Smooth muscle cell of the brain vasculature (primary cell): ENCODE measurements at regions not wholly inside any gene's neighbourhood (a gene's known extent, or its start where the extent isn't known, plus 50 kb on each side); places are given as distances from the start of the nearest gene placed in this dataset.

Source experiments
- DNase-seq: peaks from one replicate; pipeline ENCODE4 v3.0.0-alpha.2; 2012; ENCODE audit warnings: low read depth, low spot score

DNA sequence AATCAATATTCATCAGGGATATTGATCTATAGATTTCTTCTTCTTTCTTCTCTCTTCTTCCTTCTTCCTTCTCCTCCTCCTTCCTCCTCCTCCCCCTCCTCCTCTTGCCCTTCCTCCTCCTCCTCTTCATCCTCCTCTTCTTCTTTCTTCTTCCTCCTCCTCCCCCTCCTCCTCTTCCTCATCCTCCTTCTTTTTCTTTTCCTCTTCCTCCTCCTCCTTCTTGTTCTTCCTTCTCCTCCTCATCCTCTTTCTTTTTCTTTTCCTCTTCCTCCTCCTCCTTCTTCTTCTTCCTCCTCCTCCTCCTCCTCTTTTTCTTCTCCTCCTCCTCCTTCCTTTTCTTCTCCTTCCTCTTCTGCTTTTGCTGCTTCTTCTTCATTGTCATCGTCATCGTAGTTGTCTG, 52.4 kb upstream of the SERINC1 start:
- DNase-seq = no peak

GRCh38 chr6:122530440-122531046, 58.9 kb upstream of the SERINC1 start:
- peak; percentile 37 for DNase-seq

DNA sequence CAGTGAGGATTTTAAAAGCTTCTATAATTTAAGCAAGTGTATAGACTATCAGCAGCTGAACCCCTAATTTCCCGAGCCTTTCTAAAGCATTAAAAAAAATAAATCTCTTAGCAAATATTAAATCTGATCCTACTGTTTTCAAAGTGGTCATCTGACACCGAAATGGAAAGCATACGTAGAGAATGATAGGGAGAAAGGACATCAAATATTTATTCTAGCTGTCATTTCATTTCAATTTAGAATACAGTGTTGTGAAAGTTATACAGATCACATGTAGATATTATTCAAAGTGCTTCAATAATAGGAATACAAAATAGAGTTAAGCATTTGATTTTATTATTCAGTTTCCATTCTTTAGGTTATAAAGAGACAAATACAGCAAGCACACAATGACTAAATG, 61.9 kb upstream of the PKIB start:
- no peak for DNase-seq

DNA sequence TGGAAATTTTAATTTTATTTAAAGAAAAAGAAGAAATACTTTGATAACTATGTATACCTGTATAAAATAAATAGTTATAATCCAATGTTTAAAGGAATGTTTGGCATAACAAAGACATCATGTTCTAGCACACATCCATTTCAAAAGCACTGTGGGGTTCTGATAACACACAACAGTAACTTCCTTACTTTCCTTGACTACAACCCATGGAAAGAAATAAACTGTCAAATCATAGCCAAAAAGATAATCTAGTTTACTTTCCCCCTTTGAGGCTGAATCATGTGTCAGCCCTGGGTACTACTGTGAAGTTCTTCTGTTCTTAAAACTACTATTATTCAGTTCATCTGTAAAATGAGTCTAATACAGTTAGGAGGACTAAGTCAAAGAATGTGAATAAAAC, 61.4 kb upstream of the PKIB start:
- no peak for DNase-seq

GRCh38 chr6:122553697-122554096, 56.5 kb upstream of the PKIB start:
- DNase-seq = no peak

DNA sequence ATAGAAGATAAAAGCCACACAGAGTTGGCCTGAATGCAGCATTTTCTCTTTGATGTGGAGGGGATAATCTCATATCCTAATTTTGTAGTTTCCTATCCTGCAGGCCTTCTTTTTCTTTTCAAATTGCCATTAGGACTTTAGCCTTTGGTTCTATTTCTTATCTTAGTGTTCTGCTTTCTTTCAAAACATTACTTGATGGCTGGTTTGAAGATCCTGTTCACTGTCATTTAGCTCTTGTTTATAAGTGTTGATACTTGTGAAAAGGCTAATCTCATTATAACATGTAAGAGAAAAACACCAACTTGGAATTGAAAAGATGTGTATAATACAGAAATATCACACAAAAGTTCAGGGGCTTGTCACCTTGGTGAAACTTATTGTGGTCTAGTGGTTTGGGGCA, 54.6 kb upstream of the PKIB start:
- no peak for DNase-seq

DNA sequence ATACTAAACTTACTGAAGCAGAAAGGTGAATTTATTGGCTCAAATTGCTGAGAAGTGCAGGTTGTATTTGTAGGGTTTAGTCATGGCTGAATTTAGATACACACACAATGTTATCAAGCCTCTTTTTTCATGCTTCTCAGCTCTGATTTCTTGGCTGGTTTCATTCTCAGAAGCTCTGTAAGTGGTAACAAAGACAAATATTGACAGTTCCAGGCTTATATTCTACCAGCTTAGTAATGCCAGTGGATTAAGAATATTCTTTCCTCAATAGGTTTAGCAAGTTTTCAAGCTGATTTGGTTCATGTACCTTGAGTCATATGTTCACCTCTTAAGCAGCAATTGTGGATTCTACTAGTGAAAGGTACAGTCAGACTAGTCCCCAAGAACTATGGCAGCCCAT, 52.1 kb upstream of the PKIB start:
- no peak for DNase-seq
